CD4-positive, alpha-beta memory T cell (primary cell): ENCODE measurements at regions not wholly inside any gene's neighbourhood (a gene's known extent, or its start where the extent isn't known, plus 50 kb on each side); places are given as distances from the start of the nearest gene placed in this dataset.

Experiments used
- CTCF ChIA-PET: fragments of 350-600 bp; sonication (Branson Sonifier 250); formaldehyde crosslinking; loops from one replicate; lab custom pipeline; 2021; ENCODE audit warnings: inconsistent platforms; ENCODE audit not compliant: partially characterized antibody; lab: Charles Lee
- POLR2A ChIA-PET: fragments of 350-600 bp; sonication (Branson Sonifier 250); formaldehyde crosslinking; loops from one replicate; lab custom pipeline; 2021; ENCODE audit not compliant: partially characterized antibody; lab: Charles Lee
- DNase-seq, 5 donors: peaks; one replicate each; pipeline versions ENCODE4 v3.0.0 to v3.0.0-alpha.2; 2020 to 2022; ENCODE audit warnings: mixed read lengths in 1 of 5
- H3K27ac ChIP-seq: one replicate; pipeline ENCODE4 v1.7.0; 2013; ENCODE audit warnings: low read depth, low read length
- H3K27me3 ChIP-seq: 2 replicates; pipeline ENCODE4 v1.7.0; 2013; ENCODE audit warnings: mild to moderate bottlenecking, low read length, moderate library complexity; ENCODE audit not compliant: insufficient read depth
- H3K36me3 ChIP-seq: 2 replicates; pipeline ENCODE4 v1.7.0; 2013; ENCODE audit warnings: mild to moderate bottlenecking, low read length, moderate library complexity; ENCODE audit not compliant: insufficient read depth
- H3K4me1 ChIP-seq: 2 replicates; pipeline ENCODE4 v1.7.0; 2013; ENCODE audit warnings: mild to moderate bottlenecking, low read length, moderate library complexity; ENCODE audit not compliant: insufficient read depth
- H3K4me3 ChIP-seq, 2 donors: one replicate each; pipeline ENCODE4 v1.7.0; 2013; ENCODE audit warnings: low read length in 2 of 2, mild to moderate bottlenecking in 1 of 2
- H3K9me3 ChIP-seq, 2 donors: one replicate each; pipeline ENCODE4 v1.7.0; 2013; ENCODE audit warnings: low read length in 2 of 2, control low read depth in 1 of 2; ENCODE audit not compliant: control insufficient read depth in 1 of 2
- H3K27ac Mint-ChIP-seq, 7 donors: one replicate each; pipeline ENCODE4 v1.8.0; 2020 to 2021; ENCODE audit warnings: mixed read lengths in 7 of 7, mild to moderate bottlenecking in 6 of 7, inconsistent platforms in 3 of 7, moderate library complexity in 3 of 7
- H3K27me3 Mint-ChIP-seq, 2 donors: one replicate each; pipeline ENCODE4 v1.8.0; 2020 to 2021; ENCODE audit warnings: mixed read lengths in 2 of 2
- H3K36me3 Mint-ChIP-seq, 2 donors: one replicate each; pipeline ENCODE4 v1.8.0; 2020 to 2021; ENCODE audit warnings: mixed read lengths in 2 of 2, inconsistent platforms in 1 of 2, mild to moderate bottlenecking in 1 of 2
- H3K4me1 Mint-ChIP-seq, 4 donors: one replicate each; pipeline ENCODE4 v1.8.0; 2020 to 2021; ENCODE audit warnings: mixed read lengths in 4 of 4, mild to moderate bottlenecking in 1 of 4
- H3K4me3 Mint-ChIP-seq, 8 donors: one replicate each; pipeline ENCODE4 v1.8.0; 2020 to 2021; ENCODE audit warnings: mixed read lengths in 8 of 8, mild to moderate bottlenecking in 7 of 8, moderate library complexity in 6 of 8, inconsistent platforms in 3 of 8
- H3K9me3 Mint-ChIP-seq, 8 donors: one replicate each; pipeline ENCODE4 v1.8.0; 2020 to 2021; ENCODE audit warnings: mixed read lengths in 8 of 8, mild to moderate bottlenecking in 5 of 8, inconsistent platforms in 3 of 8, moderate library complexity in 1 of 8
- intact Hi-C: fragments of 100-400 bp; cut with micrococcal nuclease; formaldehyde crosslinking; loops from one replicate; pipeline ENCODE4 v1.15.1; 2023

GRCh38 chr1:177732178-177732577 is 237.7 kb downstream of the SEC16B start:
- H3K27me3 ChIP-seq: no peaks in the 10 kb centered on the region
- no peaks in the 10 kb centered on the region for H3K36me3 Mint-ChIP-seq
- no peaks in the 10 kb centered on the region for H3K9me3 ChIP-seq
- no peak overlapping the region for H3K4me3 Mint-ChIP-seq
- no peaks in the 10 kb centered on the region for H3K4me1 ChIP-seq
- ChIA-PET POLR2A (no interaction called here), CTCF (no interaction called here)
- DNase-seq: no peak
- peaks cover 0 to 8% (median 5%) of the 10 kb centered on the region in 8 donors for H3K9me3 Mint-ChIP-seq
- H3K4me3 ChIP-seq: no peak overlapping the region
- H3K36me3 ChIP-seq: no peaks in the 10 kb centered on the region
- H3K4me1 Mint-ChIP-seq: no peaks in the 10 kb centered on the region
- H3K27me3 Mint-ChIP-seq: no peaks in the 10 kb centered on the region
- H3K27ac ChIP-seq: no peak overlapping the region
- intact Hi-C loops: no loop called here
- no peak overlapping the region for H3K27ac Mint-ChIP-seq

- Histone ChIP-seq H3K4me1 (no peaks in the 10 kb centered on the region), H3K27ac (no peak overlapping the region), H3K9me3 (no peaks in the 10 kb centered on the region), H3K4me3 (no peak overlapping the region), H3K36me3 (no peaks in the 10 kb centered on the region), H3K27me3 (no peaks in the 10 kb centered on the region)
- H3K36me3 Mint-ChIP-seq: no peaks in the 10 kb centered on the region
- CTCF ChIA-PET: no interaction called here
- H3K27me3 Mint-ChIP-seq: no peaks in the 10 kb centered on the region
- H3K4me1 Mint-ChIP-seq: no peaks in the 10 kb centered on the region
- peaks cover 3 to 23% (median 15%) of the 10 kb centered on the region in 8 donors for H3K9me3 Mint-ChIP-seq
- intact Hi-C loops: no loop called here
- no peak for DNase-seq
- H3K4me3 Mint-ChIP-seq: no peak overlapping the region
- H3K27ac Mint-ChIP-seq: no peak overlapping the region
- POLR2A ChIA-PET: no interaction called here
Observed at GRCh38 chr1:177729646-177730045, 240.2 kb downstream of the SEC16B start.

- Mint-ChIP-seq H3K36me3 (peaks cover 0 to 2% of the 10 kb centered on the region in 2 donors), H3K9me3 (peaks cover 9 to 48% (median 41%) of the 10 kb centered on the region in 8 donors), H3K4me1 (no peaks in the 10 kb centered on the region), H3K27me3 (no peaks in the 10 kb centered on the region), H3K4me3 (no peak overlapping the region), H3K27ac (no peak overlapping the region)
- DNase-seq: no peak
- intact Hi-C loops: no loop called here
- Histone ChIP-seq H3K9me3 (no peaks in the 10 kb centered on the region), H3K27me3 (no peaks in the 10 kb centered on the region), H3K4me3 (no peak overlapping the region), H3K4me1 (no peaks in the 10 kb centered on the region), H3K36me3 (no peaks in the 10 kb centered on the region), H3K27ac (no peak overlapping the region)
- POLR2A ChIA-PET: no interaction called here
- CTCF ChIA-PET: no interaction called here
Observed at GRCh38 chr1:177723533-177723932, 246.3 kb downstream of the SEC16B start.

GRCh38 chr1:177710696-177711620 is 258.9 kb downstream of the SEC16B start:
- Mint-ChIP-seq H3K4me1 (no peaks in the 10 kb centered on the region), H3K36me3 (no peaks in the 10 kb centered on the region), H3K27ac (no peak overlapping the region), H3K27me3 (no peaks in the 10 kb centered on the region), H3K9me3 (peaks cover 2 to 15% (median 7%) of the 10 kb centered on the region in 8 donors), H3K4me3 (no peak overlapping the region)
- Histone ChIP-seq H3K27ac (no peak overlapping the region), H3K36me3 (no peaks in the 10 kb centered on the region), H3K4me3 (no peak overlapping the region), H3K4me1 (no peaks in the 10 kb centered on the region), H3K27me3 (no peaks in the 10 kb centered on the region), H3K9me3 (no peaks in the 10 kb centered on the region)
- DNase-seq: no peak
- ChIA-PET CTCF (no interaction called here), POLR2A (no interaction called here)
- intact Hi-C loops: no loop called here

GRCh38 chr1:177708406-177708805 is 261.5 kb downstream of the SEC16B start:
- Mint-ChIP-seq H3K36me3 (no peaks in the 10 kb centered on the region), H3K4me1 (no peaks in the 10 kb centered on the region), H3K9me3 (peaks cover 0 to 8% (median 3%) of the 10 kb centered on the region in 8 donors), H3K4me3 (peak overlapping the region in 1 of 8 donors; percentile 24), H3K27ac (no peak overlapping the region), H3K27me3 (no peaks in the 10 kb centered on the region)
- Histone ChIP-seq H3K36me3 (no peaks in the 10 kb centered on the region), H3K27ac (no peak overlapping the region), H3K4me1 (no peaks in the 10 kb centered on the region), H3K4me3 (no peak overlapping the region), H3K9me3 (no peaks in the 10 kb centered on the region), H3K27me3 (no peaks in the 10 kb centered on the region)
- ChIA-PET CTCF (no interaction called here), POLR2A (no interaction called here)
- intact Hi-C loops: no loop called here
- DNase-seq: no peak

- no peak overlapping the region for H3K4me3 Mint-ChIP-seq
- Histone ChIP-seq H3K27me3 (no peaks in the 10 kb centered on the region), H3K4me1 (no peaks in the 10 kb centered on the region), H3K4me3 (no peak overlapping the region), H3K27ac (no peak overlapping the region), H3K9me3 (no peaks in the 10 kb centered on the region), H3K36me3 (no peaks in the 10 kb centered on the region)
- no peaks in the 10 kb centered on the region for H3K4me1 Mint-ChIP-seq
- intact Hi-C loops: no loop called here
- ChIA-PET CTCF (no interaction called here), POLR2A (no interaction called here)
- peaks cover 0 to 8% (median 2%) of the 10 kb centered on the region in 8 donors for H3K9me3 Mint-ChIP-seq
- no peaks in the 10 kb centered on the region for H3K27me3 Mint-ChIP-seq
- H3K27ac Mint-ChIP-seq: no peak overlapping the region
- DNase-seq: no peak
- H3K36me3 Mint-ChIP-seq: no peaks in the 10 kb centered on the region
Observed at GRCh38 chr1:177706977-177707376, 262.9 kb downstream of the SEC16B start.

- Mint-ChIP-seq H3K4me1 (no peaks in the 10 kb centered on the region), H3K9me3 (peaks cover 0 to 8% (median 1%) of the 10 kb centered on the region in 8 donors), H3K4me3 (no peak overlapping the region), H3K27ac (no peak overlapping the region), H3K27me3 (no peaks in the 10 kb centered on the region), H3K36me3 (no peaks in the 10 kb centered on the region)
- H3K36me3 ChIP-seq: no peaks in the 10 kb centered on the region
- H3K27me3 ChIP-seq: no peaks in the 10 kb centered on the region
- no peak overlapping the region for H3K27ac ChIP-seq
- DNase-seq: no peak
- ChIA-PET CTCF (no interaction called here), POLR2A (no interaction called here)
- intact Hi-C loops: no loop called here
- H3K4me1 ChIP-seq: no peaks in the 10 kb centered on the region
- no peaks in the 10 kb centered on the region for H3K9me3 ChIP-seq
- H3K4me3 ChIP-seq: no peak overlapping the region
Observed at GRCh38 chr1:177705839-177706238, 264.0 kb downstream of the SEC16B start.
